Neuronal stem cell (in vitro differentiated cells): ENCODE measurements at regions not wholly inside any gene's neighbourhood (a gene's known extent, or its start where the extent isn't known, plus 50 kb on each side); places are given as distances from the start of the nearest gene placed in this dataset.
"Not testable (repeated sequence)": the region's sequence is repeated elsewhere in the genome, so short reads cannot be mapped to it uniquely, and the experiment has no call there.

Experiments
- DNase-seq: peaks from one replicate; pipeline ENCODE4 v3.0.0-alpha.2; 2013; ENCODE audit warnings: low spot score
- H2AFZ ChIP-seq: one replicate; pipeline ENCODE4 v1.6.1; 2013; ENCODE audit warnings: mild to moderate bottlenecking, low read length, inconsistent platforms
- H2AK5ac ChIP-seq: 2 replicates; pipeline ENCODE4 v1.6.1; 2013; ENCODE audit warnings: low read depth, mild to moderate bottlenecking, inconsistent platforms, low read length, moderate library complexity, mixed read lengths
- H2BK120ac ChIP-seq: 2 replicates; pipeline ENCODE4 v1.6.1; 2013; ENCODE audit warnings: low read depth, mild to moderate bottlenecking, inconsistent platforms, low read length, moderate library complexity, mixed read lengths
- H2BK12ac ChIP-seq: one replicate; pipeline ENCODE4 v1.6.1; 2013; ENCODE audit warnings: low read length, inconsistent platforms
- H2BK15ac ChIP-seq: 2 replicates; pipeline ENCODE4 v1.6.1; 2013; ENCODE audit warnings: mild to moderate bottlenecking, low read length, inconsistent platforms, mixed read lengths
- H2BK5ac ChIP-seq: one replicate; pipeline ENCODE4 v1.6.1; 2013; ENCODE audit warnings: inconsistent platforms, mild to moderate bottlenecking, low read length, moderate library complexity
- H3K14ac ChIP-seq: one replicate; pipeline ENCODE4 v1.6.1; 2013; ENCODE audit warnings: low read length, inconsistent platforms
- H3K18ac ChIP-seq: 2 replicates; pipeline ENCODE4 v1.6.1; 2013; ENCODE audit warnings: low read length, inconsistent platforms
- H3K23ac ChIP-seq: 2 replicates; pipeline ENCODE4 v1.6.1; 2013; ENCODE audit warnings: low read depth, mild to moderate bottlenecking, mixed read lengths, low read length, inconsistent platforms; ENCODE audit not compliant: poor library complexity
- H3K27ac ChIP-seq: replicated peaks from 3 replicates; pipeline ENCODE4 v1.5.1; 2013; ENCODE audit warnings: low read length, inconsistent platforms
- H3K27me3 ChIP-seq, 3 experiments: 2 replicates each; pipeline ENCODE4 v1.6.1; 2013; ENCODE audit warnings: low read length in 3 of 3, mild to moderate bottlenecking in 2 of 3, inconsistent platforms in 1 of 3, low read depth in 1 of 3, mixed read lengths in 1 of 3, moderate library complexity in 1 of 3; ENCODE audit not compliant: control insufficient read depth in 3 of 3, insufficient read depth in 3 of 3
- H3K36me3 ChIP-seq, 2 donors: replicated peaks in 1 of 2; 2 replicates each; pipeline ENCODE4 v1.6.1; 2013; ENCODE audit warnings: low read length in 2 of 2; ENCODE audit not compliant: control insufficient read depth in 2 of 2, insufficient read depth in 2 of 2
- H3K4ac ChIP-seq: 2 replicates; pipeline ENCODE4 v1.6.1; 2013; ENCODE audit warnings: inconsistent platforms, mild to moderate bottlenecking, low read length, moderate library complexity
- H3K4me1 ChIP-seq, 2 donors: 1 replicate in 1 of 2; 2 replicates in 1 of 2; pipeline ENCODE4 v1.6.1; 2013; ENCODE audit warnings: low read length in 2 of 2, low read depth in 1 of 2; ENCODE audit not compliant: control insufficient read depth in 2 of 2, insufficient read depth in 1 of 2
- H3K4me2 ChIP-seq: one replicate; pipeline ENCODE4 v1.6.1; 2013; ENCODE audit warnings: mild to moderate bottlenecking, low read length, inconsistent platforms; ENCODE audit not compliant: insufficient read depth, poor library complexity, severe bottlenecking
- H3K4me3 ChIP-seq, 2 donors: 2 replicates each; pipeline ENCODE4 v1.5.1; 2013; ENCODE audit warnings: low read length in 2 of 2, mild to moderate bottlenecking in 2 of 2, inconsistent platforms in 1 of 2, moderate library complexity in 1 of 2
- H3K79me1 ChIP-seq: one replicate; pipeline ENCODE4 v1.6.1; 2013; ENCODE audit warnings: low read depth, mild to moderate bottlenecking, inconsistent platforms, low read length, moderate library complexity
- H3K9ac ChIP-seq: one replicate; pipeline ENCODE4 v1.6.1; 2013; ENCODE audit warnings: mild to moderate bottlenecking, low read depth, low read length, inconsistent platforms; ENCODE audit not compliant: poor library complexity
- H3K9me3 ChIP-seq, 2 donors: replicated peaks in 1 of 2; 2 replicates each; pipeline versions ENCODE3 to v1.6.1; 2013; ENCODE audit warnings: low read length in 2 of 2, mild to moderate bottlenecking in 2 of 2, inconsistent platforms in 1 of 2, low read depth in 1 of 2, mixed read lengths in 1 of 2, moderate library complexity in 1 of 2; ENCODE audit not compliant: control insufficient read depth in 2 of 2, insufficient read depth in 1 of 2
- H4K8ac ChIP-seq: one replicate; pipeline ENCODE4 v1.6.1; 2013; ENCODE audit warnings: low read depth, mild to moderate bottlenecking, inconsistent platforms, low read length, moderate library complexity
- H4K91ac ChIP-seq: one replicate; pipeline ENCODE4 v1.6.1; 2013; ENCODE audit warnings: low read length, low read depth, mild to moderate bottlenecking, inconsistent platforms; ENCODE audit not compliant: poor library complexity
- WGBS, 2 donors: extraction: QIAGEN DNeasy Blood & Tissue Kit; methylation state at CpG; one replicate each; pipeline ENCODE4 v1.1.7; 2013; ENCODE audit warnings: missing lambda C conversion rate in 2 of 2, mixed read lengths in 1 of 2; ENCODE audit not compliant: insufficient read length in 2 of 2, insufficient replicate concordance in 1 of 2; ENCODE audit errors: extremely low coverage in 2 of 2; 5-methylcytosine and 5-hydroxymethylcytosine counted together

DNA sequence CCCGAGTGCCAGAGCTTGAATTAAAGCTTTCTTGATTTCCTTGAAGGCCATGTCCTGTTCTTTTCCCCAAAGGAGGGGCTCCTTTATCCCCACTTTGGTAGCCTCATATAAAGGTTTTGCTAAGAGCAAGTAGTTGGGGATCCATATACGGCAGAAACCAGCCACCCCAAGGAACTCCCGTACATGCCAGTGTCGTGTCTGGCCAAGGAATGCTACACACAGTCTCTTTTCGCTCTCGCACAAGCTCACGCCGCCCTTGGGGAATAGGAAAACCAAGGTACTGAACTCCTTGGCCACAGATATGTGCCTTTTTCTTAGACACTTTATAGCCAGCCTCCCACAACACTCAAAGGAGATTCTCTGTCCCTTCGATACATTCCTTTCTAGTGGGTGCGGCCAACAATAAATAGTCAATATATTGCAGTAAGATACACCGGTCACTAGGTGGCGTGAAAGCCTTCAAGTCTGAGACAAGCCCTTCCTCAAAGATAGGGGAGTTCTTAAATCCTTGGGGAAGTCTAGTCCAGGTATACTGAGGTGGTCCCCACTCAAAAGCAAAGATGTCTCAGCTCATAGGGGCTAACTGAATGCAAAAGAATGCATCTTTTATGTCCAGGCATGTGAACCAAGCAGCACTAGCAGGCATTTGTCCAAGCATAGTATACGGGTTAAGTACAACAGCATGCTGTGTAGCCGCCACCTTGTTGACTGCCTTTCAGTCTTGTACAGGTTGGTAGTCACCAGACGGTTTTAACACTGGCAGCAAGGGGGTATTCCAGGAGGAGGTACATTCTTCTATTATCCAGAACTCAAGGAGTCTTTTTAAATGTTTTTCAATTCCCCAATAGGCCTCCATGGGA, 57.8 kb upstream of the XAGE1B start:
- DNase-seq = peak; percentile 31
- Histone ChIP-seq H3K27ac (no peak overlapping the region), H3K27me3 (peaks cover 0 to 19% (median 0%) of the 10 kb centered on the region in 3 experiments), H2BK12ac (no peak overlapping the region), H3K4me3 (no peak overlapping the region), H3K18ac (no peak overlapping the region), H3K14ac (no peak overlapping the region), H3K79me1 (no peaks in the 10 kb centered on the region), H2BK120ac (no peak overlapping the region), H4K91ac (no peak overlapping the region), H2BK5ac (no peak overlapping the region), H3K9ac (no peak overlapping the region), H2BK15ac (no peak overlapping the region), H2AK5ac (no peak overlapping the region), H3K4me2 (no peak overlapping the region), H2AFZ (peak overlapping the region; percentile 14), H3K36me3 (no peaks in the 10 kb centered on the region), H3K4me1 (no peaks in the 10 kb centered on the region), H3K4ac (no peak overlapping the region), H4K8ac (no peak overlapping the region), H3K9me3 (no peaks in the 10 kb centered on the region), H3K23ac (no peak overlapping the region)
- no CpG with 5 or more reads among the region's 15 CpGs for WGBS, 2 donors

DNA sequence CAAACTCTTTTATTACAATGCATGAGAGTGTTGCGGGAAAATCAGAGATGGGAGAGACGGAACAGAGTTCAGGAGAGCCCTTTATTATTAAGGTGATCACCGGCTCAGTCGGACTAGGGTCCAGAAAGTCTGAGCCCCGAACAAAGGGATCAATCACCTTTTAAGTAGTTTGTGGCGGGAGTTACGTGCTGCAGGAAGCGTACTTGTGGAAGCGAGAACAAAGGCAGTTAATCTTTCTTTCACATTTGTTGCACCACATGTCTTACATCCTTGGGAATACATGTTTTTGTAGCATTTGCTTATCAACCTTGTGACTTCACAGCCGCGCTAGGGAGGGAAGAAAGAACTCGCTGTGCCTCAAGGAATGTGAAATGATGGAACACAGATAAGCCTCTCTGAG, 51.3 kb upstream of the XAGE1B start:
- H3K18ac ChIP-seq, H2BK12ac ChIP-seq, H4K8ac ChIP-seq, H2BK15ac ChIP-seq, H2AFZ ChIP-seq, H3K4me3 ChIP-seq, H3K14ac ChIP-seq, H3K9me3 ChIP-seq, H3K79me1 ChIP-seq, H3K27ac ChIP-seq, DNase-seq, H4K91ac ChIP-seq, H3K36me3 ChIP-seq, H2BK120ac ChIP-seq, H3K23ac ChIP-seq, H3K9ac ChIP-seq, H3K4me1 ChIP-seq, H3K4me2 ChIP-seq, H3K4ac ChIP-seq, H2AK5ac ChIP-seq, H2BK5ac ChIP-seq: not testable (repeated sequence)
- H3K27me3 ChIP-seq = peaks cover 0 to 18% (median 0%) of the 10 kb centered on the region in 3 experiments
- no CpG with 5 or more reads among the region's 12 CpGs for WGBS, 2 donors
